Neuronal stem cell (in vitro differentiated cells): ENCODE measurements at regions not wholly inside any gene's neighbourhood (a gene's known extent, or its start where the extent isn't known, plus 50 kb on each side); places are given as distances from the start of the nearest gene placed in this dataset.

Experiments used
- DNase-seq: peaks from one replicate; pipeline ENCODE4 v3.0.0-alpha.2; 2013; ENCODE audit warnings: low spot score
- H2AFZ ChIP-seq: one replicate; pipeline ENCODE4 v1.6.1; 2013; ENCODE audit warnings: mild to moderate bottlenecking, low read length, inconsistent platforms
- H2AK5ac ChIP-seq: 2 replicates; pipeline ENCODE4 v1.6.1; 2013; ENCODE audit warnings: low read depth, mild to moderate bottlenecking, inconsistent platforms, low read length, moderate library complexity, mixed read lengths
- H2BK120ac ChIP-seq: 2 replicates; pipeline ENCODE4 v1.6.1; 2013; ENCODE audit warnings: low read depth, mild to moderate bottlenecking, inconsistent platforms, low read length, moderate library complexity, mixed read lengths
- H2BK12ac ChIP-seq: one replicate; pipeline ENCODE4 v1.6.1; 2013; ENCODE audit warnings: low read length, inconsistent platforms
- H2BK15ac ChIP-seq: 2 replicates; pipeline ENCODE4 v1.6.1; 2013; ENCODE audit warnings: mild to moderate bottlenecking, low read length, inconsistent platforms, mixed read lengths
- H2BK5ac ChIP-seq: one replicate; pipeline ENCODE4 v1.6.1; 2013; ENCODE audit warnings: inconsistent platforms, mild to moderate bottlenecking, low read length, moderate library complexity
- H3K14ac ChIP-seq: one replicate; pipeline ENCODE4 v1.6.1; 2013; ENCODE audit warnings: low read length, inconsistent platforms
- H3K18ac ChIP-seq: 2 replicates; pipeline ENCODE4 v1.6.1; 2013; ENCODE audit warnings: low read length, inconsistent platforms
- H3K23ac ChIP-seq: 2 replicates; pipeline ENCODE4 v1.6.1; 2013; ENCODE audit warnings: low read depth, mild to moderate bottlenecking, mixed read lengths, low read length, inconsistent platforms; ENCODE audit not compliant: poor library complexity
- H3K27ac ChIP-seq: replicated peaks from 3 replicates; pipeline ENCODE4 v1.5.1; 2013; ENCODE audit warnings: low read length, inconsistent platforms
- H3K27me3 ChIP-seq, 3 experiments: 2 replicates each; pipeline ENCODE4 v1.6.1; 2013; ENCODE audit warnings: low read length in 3 of 3, mild to moderate bottlenecking in 2 of 3, inconsistent platforms in 1 of 3, low read depth in 1 of 3, mixed read lengths in 1 of 3, moderate library complexity in 1 of 3; ENCODE audit not compliant: control insufficient read depth in 3 of 3, insufficient read depth in 3 of 3
- H3K36me3 ChIP-seq, 2 donors: replicated peaks in 1 of 2; 2 replicates each; pipeline ENCODE4 v1.6.1; 2013; ENCODE audit warnings: low read length in 2 of 2; ENCODE audit not compliant: control insufficient read depth in 2 of 2, insufficient read depth in 2 of 2
- H3K4ac ChIP-seq: 2 replicates; pipeline ENCODE4 v1.6.1; 2013; ENCODE audit warnings: inconsistent platforms, mild to moderate bottlenecking, low read length, moderate library complexity
- H3K4me1 ChIP-seq, 2 donors: 1 replicate in 1 of 2; 2 replicates in 1 of 2; pipeline ENCODE4 v1.6.1; 2013; ENCODE audit warnings: low read length in 2 of 2, low read depth in 1 of 2; ENCODE audit not compliant: control insufficient read depth in 2 of 2, insufficient read depth in 1 of 2
- H3K4me2 ChIP-seq: one replicate; pipeline ENCODE4 v1.6.1; 2013; ENCODE audit warnings: mild to moderate bottlenecking, low read length, inconsistent platforms; ENCODE audit not compliant: insufficient read depth, poor library complexity, severe bottlenecking
- H3K4me3 ChIP-seq, 2 donors: 2 replicates each; pipeline ENCODE4 v1.5.1; 2013; ENCODE audit warnings: low read length in 2 of 2, mild to moderate bottlenecking in 2 of 2, inconsistent platforms in 1 of 2, moderate library complexity in 1 of 2
- H3K79me1 ChIP-seq: one replicate; pipeline ENCODE4 v1.6.1; 2013; ENCODE audit warnings: low read depth, mild to moderate bottlenecking, inconsistent platforms, low read length, moderate library complexity
- H3K9ac ChIP-seq: one replicate; pipeline ENCODE4 v1.6.1; 2013; ENCODE audit warnings: mild to moderate bottlenecking, low read depth, low read length, inconsistent platforms; ENCODE audit not compliant: poor library complexity
- H3K9me3 ChIP-seq, 2 donors: replicated peaks in 1 of 2; 2 replicates each; pipeline versions ENCODE3 to v1.6.1; 2013; ENCODE audit warnings: low read length in 2 of 2, mild to moderate bottlenecking in 2 of 2, inconsistent platforms in 1 of 2, low read depth in 1 of 2, mixed read lengths in 1 of 2, moderate library complexity in 1 of 2; ENCODE audit not compliant: control insufficient read depth in 2 of 2, insufficient read depth in 1 of 2
- H4K8ac ChIP-seq: one replicate; pipeline ENCODE4 v1.6.1; 2013; ENCODE audit warnings: low read depth, mild to moderate bottlenecking, inconsistent platforms, low read length, moderate library complexity
- H4K91ac ChIP-seq: one replicate; pipeline ENCODE4 v1.6.1; 2013; ENCODE audit warnings: low read length, low read depth, mild to moderate bottlenecking, inconsistent platforms; ENCODE audit not compliant: poor library complexity
- WGBS, 2 donors: extraction: QIAGEN DNeasy Blood & Tissue Kit; methylation state at CpG; one replicate each; pipeline ENCODE4 v1.1.7; 2013; ENCODE audit warnings: missing lambda C conversion rate in 2 of 2, mixed read lengths in 1 of 2; ENCODE audit not compliant: insufficient read length in 2 of 2, insufficient replicate concordance in 1 of 2; ENCODE audit errors: extremely low coverage in 2 of 2; 5-methylcytosine and 5-hydroxymethylcytosine counted together

- no peak overlapping the region for H4K8ac ChIP-seq
- H3K36me3 ChIP-seq = peaks cover 3 to 56% of the 10 kb centered on the region in 2 donors
- H3K14ac ChIP-seq = no peak overlapping the region
- H3K9ac ChIP-seq = no peak overlapping the region
- H2BK12ac ChIP-seq = no peak overlapping the region
- no peak overlapping the region for H3K4me3 ChIP-seq
- H3K9me3 ChIP-seq = no peaks in the 10 kb centered on the region
- H3K27me3 ChIP-seq = no peaks in the 10 kb centered on the region
- no peak overlapping the region for H2BK120ac ChIP-seq
- no peak overlapping the region for H3K4ac ChIP-seq
- no peak overlapping the region for H3K23ac ChIP-seq
- H2AK5ac ChIP-seq = no peak overlapping the region
- no peaks in the 10 kb centered on the region for H3K4me1 ChIP-seq
- no CpG with 5 or more reads among the region's 6 CpGs for WGBS, 2 donors
- H2AFZ ChIP-seq = no peak overlapping the region
- no peak overlapping the region for H4K91ac ChIP-seq
- H3K4me2 ChIP-seq = no peak overlapping the region
- no peak overlapping the region for H2BK15ac ChIP-seq
- H2BK5ac ChIP-seq = no peak overlapping the region
- H3K27ac ChIP-seq = no peak overlapping the region
- DNase-seq = no peak
- no peak overlapping the region for H3K18ac ChIP-seq
- H3K79me1 ChIP-seq = no peaks in the 10 kb centered on the region
Measured at GRCh38 chr6:144481527-144481926, 196.4 kb downstream of the UTRN start.

DNA sequence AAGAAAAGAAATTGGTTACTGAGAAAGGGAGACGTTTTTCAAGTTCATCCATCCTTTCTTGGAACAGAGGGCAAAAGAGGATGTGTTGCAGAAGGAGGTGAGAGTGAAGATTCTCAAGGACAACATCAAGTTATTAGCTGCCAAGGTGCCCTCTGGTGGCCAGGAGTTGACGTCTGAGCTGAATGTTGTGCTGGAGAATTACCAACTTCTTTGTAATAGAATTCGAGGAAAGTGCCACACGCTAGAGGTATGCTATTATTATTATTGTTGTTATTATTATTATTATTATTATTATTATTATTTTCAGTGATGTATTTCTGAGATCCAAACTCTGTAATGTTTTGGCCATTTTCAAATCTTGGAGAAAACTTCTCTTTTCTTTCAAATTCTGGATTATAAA, 197.0 kb downstream of the UTRN start:
- Histone ChIP-seq H2BK120ac (no peak overlapping the region), H4K91ac (no peak overlapping the region), H3K4me2 (no peak overlapping the region), H3K36me3 (peaks cover 3 to 60% of the 10 kb centered on the region in 2 donors), H2BK12ac (no peak overlapping the region), H3K27ac (no peak overlapping the region), H3K18ac (no peak overlapping the region), H3K79me1 (no peaks in the 10 kb centered on the region), H2AFZ (no peak overlapping the region), H4K8ac (no peak overlapping the region), H3K14ac (no peak overlapping the region), H3K9ac (no peak overlapping the region), H3K4me3 (no peak overlapping the region), H3K27me3 (no peaks in the 10 kb centered on the region), H3K4ac (no peak overlapping the region), H2BK5ac (no peak overlapping the region), H3K4me1 (no peaks in the 10 kb centered on the region), H2BK15ac (no peak overlapping the region), H2AK5ac (no peak overlapping the region), H3K23ac (no peak overlapping the region), H3K9me3 (no peaks in the 10 kb centered on the region)
- no CpG with 5 or more reads among the region's 4 CpGs for WGBS, 2 donors
- DNase-seq = peak; percentile 39

- Histone ChIP-seq H3K14ac (no peak overlapping the region), H3K23ac (no peak overlapping the region), H3K36me3 (peaks cover 7 to 79% of the 10 kb centered on the region in 2 donors), H2BK15ac (no peak overlapping the region), H3K4me3 (no peak overlapping the region), H2BK12ac (no peak overlapping the region), H2AK5ac (no peak overlapping the region), H4K8ac (no peak overlapping the region), H3K18ac (no peak overlapping the region), H3K27ac (no peak overlapping the region), H2AFZ (no peak overlapping the region), H2BK5ac (no peak overlapping the region), H3K9ac (no peak overlapping the region), H3K27me3 (no peaks in the 10 kb centered on the region), H3K79me1 (no peaks in the 10 kb centered on the region), H2BK120ac (no peak overlapping the region), H3K4me1 (no peaks in the 10 kb centered on the region), H3K4ac (no peak overlapping the region), H3K4me2 (no peak overlapping the region), H4K91ac (no peak overlapping the region), H3K9me3 (no peaks in the 10 kb centered on the region)
- no peak for DNase-seq
- no CpG with 5 or more reads among the region's 4 CpGs for WGBS, 2 donors
Measured at GRCh38 chr6:144485531-144485930, 200.4 kb downstream of the UTRN start.

- Histone ChIP-seq H2AK5ac (no peak overlapping the region), H2BK120ac (no peak overlapping the region), H3K27ac (no peak overlapping the region), H2BK15ac (no peak overlapping the region), H3K9ac (no peak overlapping the region), H3K4ac (no peak overlapping the region), H3K23ac (no peak overlapping the region), H3K27me3 (no peaks in the 10 kb centered on the region), H2AFZ (no peak overlapping the region), H3K36me3 (peaks cover 12 to 86% of the 10 kb centered on the region in 2 donors), H3K4me3 (no peak overlapping the region), H2BK12ac (no peak overlapping the region), H2BK5ac (no peak overlapping the region), H4K91ac (no peak overlapping the region), H3K4me2 (no peak overlapping the region), H3K79me1 (no peaks in the 10 kb centered on the region), H3K14ac (no peak overlapping the region), H3K18ac (no peak overlapping the region), H3K9me3 (no peaks in the 10 kb centered on the region), H3K4me1 (no peaks in the 10 kb centered on the region), H4K8ac (no peak overlapping the region)
- WGBS, 2 donors = no CpG with 5 or more reads among the region's 3 CpGs
- no peak for DNase-seq
Measured at GRCh38 chr6:144488590-144488989, 203.5 kb downstream of the UTRN start.
